ENCODE measurements at regions not wholly inside any gene's neighbourhood (a gene's known extent, or its start where the extent isn't known, plus 50 kb on each side); places are given as distances from the start of the nearest gene placed in this dataset.
A peak's percentile ranks its signal among the peaks of the same experiment; 100 is the strongest.

GRCh38 chr2:226228080-226228479, 571.5 kb downstream of the IRS1 start:
- H3K27me3 Mint-ChIP-seq: peaks cover 3 to 5% of the 10 kb centered on the region in 2 donors
- ChIA-PET CTCF (ENCODE audit: partially characterized antibody) (interaction anchor here (3.3 kb wide), 1 partner anchor 13 kb away, joined by 13 read pairs; no protein-coding TSS in a partner anchor), POLR2A (ENCODE audit: partially characterized antibody) (no interaction called here)
- no peak overlapping the region for H3K27ac ChIP-seq (ENCODE audit: low read depth, low read length)
- H3K27ac Mint-ChIP-seq: no peak overlapping the region
- H3K27me3 ChIP-seq (ENCODE audit: insufficient read depth, low read length): no peaks in the 10 kb centered on the region
- no peak for DNase-seq
- intact Hi-C loops (cut with micrococcal nuclease): no loop called here
- H3K4me3 ChIP-seq (ENCODE audit: low read length in 2 of 2): no peak overlapping the region
- no peak overlapping the region for H3K4me3 Mint-ChIP-seq
- no peaks in the 10 kb centered on the region for H3K9me3 Mint-ChIP-seq
- H3K36me3 Mint-ChIP-seq: no peaks in the 10 kb centered on the region
- no peaks in the 10 kb centered on the region for H3K9me3 ChIP-seq (ENCODE audit: control insufficient read depth in 1 of 2, low read length in 2 of 2)
- no peaks in the 10 kb centered on the region for H3K4me1 Mint-ChIP-seq
- H3K36me3 ChIP-seq (ENCODE audit: insufficient read depth, low read length): no peaks in the 10 kb centered on the region
- no peaks in the 10 kb centered on the region for H3K4me1 ChIP-seq (ENCODE audit: insufficient read depth, low read length)

- no peaks in the 10 kb centered on the region for H3K4me1 Mint-ChIP-seq
- intact Hi-C loops (cut with micrococcal nuclease): no loop called here
- no peaks in the 10 kb centered on the region for H3K36me3 Mint-ChIP-seq
- peaks cover 0 to 6% of the 10 kb centered on the region in 2 donors for H3K27me3 Mint-ChIP-seq
- Histone ChIP-seq H3K4me1 (ENCODE audit: insufficient read depth, low read length) (no peaks in the 10 kb centered on the region), H3K36me3 (ENCODE audit: insufficient read depth, low read length) (no peaks in the 10 kb centered on the region), H3K27me3 (ENCODE audit: insufficient read depth, low read length) (no peaks in the 10 kb centered on the region), H3K27ac (ENCODE audit: low read depth, low read length) (no peak overlapping the region), H3K9me3 (ENCODE audit: control insufficient read depth in 1 of 2, low read length in 2 of 2) (no peaks in the 10 kb centered on the region), H3K4me3 (ENCODE audit: low read length in 2 of 2) (no peak overlapping the region)
- H3K9me3 Mint-ChIP-seq: no peaks in the 10 kb centered on the region
- H3K27ac Mint-ChIP-seq: no peak overlapping the region
- no peak overlapping the region for H3K4me3 Mint-ChIP-seq
- DNase-seq: no peak
- CTCF ChIA-PET (ENCODE audit: partially characterized antibody): interaction anchor here (3.3 kb wide), 1 partner anchor 13 kb away, joined by 13 read pairs; no protein-coding TSS in a partner anchor
- POLR2A ChIA-PET (ENCODE audit: partially characterized antibody): no interaction called here
Measured at GRCh38 chr2:226227341-226227740, 572.3 kb downstream of the IRS1 start.

DNA sequence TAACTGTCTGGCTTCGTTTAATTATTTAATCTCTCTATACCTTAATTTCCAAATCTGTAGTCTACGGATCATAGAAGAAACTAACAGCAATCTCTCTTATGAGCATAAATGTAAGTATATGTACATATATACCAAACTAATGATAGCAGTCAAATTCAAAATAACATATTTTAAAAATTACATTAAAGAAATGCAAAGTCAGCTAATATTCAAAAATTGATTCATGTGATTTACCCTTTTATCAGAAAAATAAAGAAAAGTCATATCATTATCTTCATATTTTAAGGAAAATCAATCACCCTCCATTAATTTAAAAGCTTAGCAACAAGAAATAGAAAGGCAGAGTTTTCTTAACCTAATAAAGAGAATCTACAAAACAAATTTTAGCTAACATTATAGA, 575.9 kb downstream of the IRS1 start:
- Histone ChIP-seq H3K4me3 (ENCODE audit: low read length in 2 of 2) (no peak overlapping the region), H3K27me3 (ENCODE audit: insufficient read depth, low read length) (no peaks in the 10 kb centered on the region), H3K27ac (ENCODE audit: low read depth, low read length) (no peak overlapping the region), H3K9me3 (ENCODE audit: control insufficient read depth in 1 of 2, low read length in 2 of 2) (no peaks in the 10 kb centered on the region), H3K36me3 (ENCODE audit: insufficient read depth, low read length) (no peaks in the 10 kb centered on the region), H3K4me1 (ENCODE audit: insufficient read depth, low read length) (no peaks in the 10 kb centered on the region)
- no peaks in the 10 kb centered on the region for H3K9me3 Mint-ChIP-seq
- H3K27me3 Mint-ChIP-seq: peaks cover 2 to 4% of the 10 kb centered on the region in 2 donors
- ChIA-PET POLR2A (ENCODE audit: partially characterized antibody) (no interaction called here), CTCF (ENCODE audit: partially characterized antibody) (no interaction called here)
- no peaks in the 10 kb centered on the region for H3K36me3 Mint-ChIP-seq
- H3K27ac Mint-ChIP-seq: no peak overlapping the region
- H3K4me3 Mint-ChIP-seq: no peak overlapping the region
- intact Hi-C loops (cut with micrococcal nuclease): no loop called here
- H3K4me1 Mint-ChIP-seq: no peaks in the 10 kb centered on the region
- no peak for DNase-seq

- Histone ChIP-seq H3K36me3 (ENCODE audit: insufficient read depth, low read length) (no peaks in the 10 kb centered on the region), H3K27ac (ENCODE audit: low read depth, low read length) (no peak overlapping the region), H3K27me3 (ENCODE audit: insufficient read depth, low read length) (no peaks in the 10 kb centered on the region), H3K9me3 (ENCODE audit: control insufficient read depth in 1 of 2, low read length in 2 of 2) (no peaks in the 10 kb centered on the region), H3K4me1 (ENCODE audit: insufficient read depth, low read length) (no peaks in the 10 kb centered on the region), H3K4me3 (ENCODE audit: low read length in 2 of 2) (no peak overlapping the region)
- DNase-seq: no peak
- ChIA-PET POLR2A (ENCODE audit: partially characterized antibody) (no interaction called here), CTCF (ENCODE audit: partially characterized antibody) (no interaction called here)
- intact Hi-C loops (cut with micrococcal nuclease): no loop called here
- Mint-ChIP-seq H3K9me3 (no peaks in the 10 kb centered on the region), H3K27ac (no peak overlapping the region), H3K27me3 (peaks cover 4 to 8% of the 10 kb centered on the region in 2 donors), H3K4me1 (peaks cover 0 to 3% (median 2%) of the 10 kb centered on the region in 4 donors), H3K4me3 (no peak overlapping the region), H3K36me3 (no peaks in the 10 kb centered on the region)
Measured at GRCh38 chr2:226220511-226220910, 579.1 kb downstream of the IRS1 start.

DNA sequence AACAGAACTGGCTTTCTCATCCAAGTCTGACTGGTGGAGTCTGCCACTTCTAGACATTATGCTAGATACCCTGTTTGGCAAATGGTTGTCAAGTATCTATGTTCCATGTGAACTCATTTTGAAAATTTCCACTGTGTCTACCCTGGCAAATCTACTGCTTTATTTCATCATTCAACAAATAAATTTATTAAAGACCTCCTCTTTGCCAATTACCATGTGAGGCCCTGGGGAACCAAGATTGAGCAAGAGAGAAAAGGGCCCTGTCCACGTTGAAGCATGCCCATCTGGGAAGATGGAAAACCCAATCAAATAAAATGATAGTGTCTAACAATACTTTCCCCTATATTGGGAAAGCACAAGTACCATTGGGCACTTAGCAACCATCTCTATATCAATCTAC, 582.4 kb downstream of the IRS1 start:
- Mint-ChIP-seq H3K4me3 (no peak overlapping the region), H3K9me3 (no peaks in the 10 kb centered on the region), H3K4me1 (peaks cover 0 to 3% (median 2%) of the 10 kb centered on the region in 4 donors), H3K27me3 (peaks cover 4 to 10% of the 10 kb centered on the region in 2 donors), H3K36me3 (no peaks in the 10 kb centered on the region), H3K27ac (no peak overlapping the region)
- H3K27me3 ChIP-seq (ENCODE audit: insufficient read depth, low read length): no peaks in the 10 kb centered on the region
- intact Hi-C loops (cut with micrococcal nuclease): loop anchor here (2.0 kb wide), 1 partner anchor 768 kb away; no protein-coding TSS in a partner anchor
- POLR2A ChIA-PET (ENCODE audit: partially characterized antibody): no interaction called here
- H3K4me3 ChIP-seq (ENCODE audit: low read length in 2 of 2): no peak overlapping the region
- CTCF ChIA-PET (ENCODE audit: partially characterized antibody): interaction anchor here (2.4 kb wide), 1 partner anchor 586 kb away, joined by 37 read pairs; no protein-coding TSS in a partner anchor
- no peaks in the 10 kb centered on the region for H3K36me3 ChIP-seq (ENCODE audit: insufficient read depth, low read length)
- no peaks in the 10 kb centered on the region for H3K4me1 ChIP-seq (ENCODE audit: insufficient read depth, low read length)
- no peak overlapping the region for H3K27ac ChIP-seq (ENCODE audit: low read depth, low read length)
- no peaks in the 10 kb centered on the region for H3K9me3 ChIP-seq (ENCODE audit: control insufficient read depth in 1 of 2, low read length in 2 of 2)
- no peak for DNase-seq

GRCh38 chr2:226216575-226216974, 583.0 kb downstream of the IRS1 start:
- Histone ChIP-seq H3K4me1 (ENCODE audit: insufficient read depth, low read length) (no peaks in the 10 kb centered on the region), H3K27ac (ENCODE audit: low read depth, low read length) (no peak overlapping the region), H3K27me3 (ENCODE audit: insufficient read depth, low read length) (no peaks in the 10 kb centered on the region), H3K36me3 (ENCODE audit: insufficient read depth, low read length) (no peaks in the 10 kb centered on the region), H3K4me3 (ENCODE audit: low read length in 2 of 2) (no peak overlapping the region), H3K9me3 (ENCODE audit: control insufficient read depth in 1 of 2, low read length in 2 of 2) (no peaks in the 10 kb centered on the region)
- H3K4me1 Mint-ChIP-seq: peaks cover 0 to 3% (median 2%) of the 10 kb centered on the region in 4 donors
- ChIA-PET CTCF (ENCODE audit: partially characterized antibody) (interaction anchor here (1.0 to 4.2 kb wide), 8 partner anchors 9 to 769 kb away, joined by 3 to 37 read pairs (median 4); partner anchors contain the start of gene IRS1), POLR2A (ENCODE audit: partially characterized antibody) (no interaction called here)
- H3K36me3 Mint-ChIP-seq: no peaks in the 10 kb centered on the region
- no peak overlapping the region for H3K4me3 Mint-ChIP-seq
- no peak overlapping the region for H3K27ac Mint-ChIP-seq
- DNase-seq: peak in 1 of 5 donors; percentile 32
- H3K27me3 Mint-ChIP-seq: peaks cover 4 to 7% of the 10 kb centered on the region in 2 donors
- H3K9me3 Mint-ChIP-seq: no peaks in the 10 kb centered on the region
- intact Hi-C loops (cut with micrococcal nuclease): loop anchor here (1.0 to 2.0 kb wide), 2 partner anchors 586 to 768 kb away; no protein-coding TSS in a partner anchor

DNA sequence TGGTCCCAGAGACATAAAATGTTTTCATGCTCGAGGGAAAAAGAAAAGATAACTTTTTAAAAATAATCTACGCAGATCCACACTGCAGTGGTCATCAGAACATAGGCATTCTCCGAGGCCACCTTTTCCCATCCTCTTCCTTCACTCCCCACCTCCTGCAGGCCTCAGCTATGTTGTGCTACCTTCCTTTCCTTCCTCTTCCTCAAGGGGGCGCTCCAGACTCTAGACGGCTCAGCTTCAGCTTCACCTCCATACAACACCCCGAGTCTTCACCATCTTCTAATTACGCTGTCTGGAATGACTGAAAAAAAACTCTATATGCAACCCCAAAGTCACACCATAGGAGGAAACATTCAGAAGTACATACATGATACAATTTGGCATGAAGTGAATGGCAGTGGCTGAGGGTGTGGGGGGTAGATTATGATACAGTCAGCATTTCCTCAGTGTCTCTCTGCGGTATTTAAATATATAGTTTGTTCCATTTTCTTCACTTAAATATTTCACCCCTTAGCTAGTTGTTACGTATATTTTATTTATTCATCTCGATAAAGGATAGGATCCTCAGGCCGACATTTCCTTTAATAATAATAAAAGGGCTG, 583.6 kb downstream of the IRS1 start:
- Mint-ChIP-seq H3K27me3 (peaks cover 4 to 7% of the 10 kb centered on the region in 2 donors), H3K4me1 (peaks cover 0 to 3% (median 2%) of the 10 kb centered on the region in 4 donors), H3K9me3 (no peaks in the 10 kb centered on the region), H3K27ac (no peak overlapping the region), H3K4me3 (no peak overlapping the region), H3K36me3 (no peaks in the 10 kb centered on the region)
- no peak overlapping the region for H3K27ac ChIP-seq (ENCODE audit: low read depth, low read length)
- no peaks in the 10 kb centered on the region for H3K9me3 ChIP-seq (ENCODE audit: control insufficient read depth in 1 of 2, low read length in 2 of 2)
- DNase-seq: peak; percentile 42 to 58 (median 50)
- no peak overlapping the region for H3K4me3 ChIP-seq (ENCODE audit: low read length in 2 of 2)
- H3K27me3 ChIP-seq (ENCODE audit: insufficient read depth, low read length): no peaks in the 10 kb centered on the region
- H3K36me3 ChIP-seq (ENCODE audit: insufficient read depth, low read length): no peaks in the 10 kb centered on the region
- intact Hi-C loops (cut with micrococcal nuclease): loop anchor here (1.0 to 2.0 kb wide), 2 partner anchors 586 to 769 kb away; no protein-coding TSS in a partner anchor
- POLR2A ChIA-PET (ENCODE audit: partially characterized antibody): no interaction called here
- CTCF ChIA-PET (ENCODE audit: partially characterized antibody): interaction anchor here (0.9 to 4.2 kb wide), 13 partner anchors 8 to 1022 kb away, joined by 3 to 37 read pairs (median 4); partner anchors contain the start of gene IRS1
- H3K4me1 ChIP-seq (ENCODE audit: insufficient read depth, low read length): no peaks in the 10 kb centered on the region
